GM10266 (cell line): ENCODE measurements at regions not wholly inside any gene's neighbourhood (a gene's known extent, or its start where the extent isn't known, plus 50 kb on each side); places are given as distances from the start of the nearest gene placed in this dataset.

Source experiments
- DNase-seq: peaks from one replicate; pipeline ENCODE4 v3.0.0; 2012; ENCODE audit errors: extremely low spot score
- TF ChIP-seq, protein P1 (sequence below): IDR thresholded peaks from 2 replicates; pipeline ENCODE4 v1.5.1; 2012; ENCODE audit warnings: mild to moderate bottlenecking, low read depth; ENCODE audit not compliant: control insufficient read depth, insufficient read depth; ENCODE audit errors: missing control alignments

DNA sequence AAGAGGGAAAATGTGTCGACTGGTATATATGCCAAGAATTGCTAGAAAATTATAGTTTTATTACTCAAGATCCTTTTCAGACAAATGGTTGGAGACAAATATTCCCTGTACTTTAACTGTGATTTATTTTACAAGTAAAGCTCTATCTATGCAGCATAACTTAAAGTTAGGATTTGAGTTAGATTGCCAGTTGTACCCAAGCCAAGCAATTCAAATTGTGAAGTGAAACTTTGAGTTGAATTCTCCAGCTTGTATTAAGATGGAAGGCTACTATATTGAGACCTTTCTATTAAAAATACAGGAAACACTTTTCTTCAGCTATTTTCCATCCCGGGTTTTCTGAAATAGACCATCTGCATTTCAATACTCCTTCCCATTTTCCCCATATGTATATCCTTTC lies 333.1 kb upstream of the RBMS3 start:
- TF ChIP-seq, protein P1, sequence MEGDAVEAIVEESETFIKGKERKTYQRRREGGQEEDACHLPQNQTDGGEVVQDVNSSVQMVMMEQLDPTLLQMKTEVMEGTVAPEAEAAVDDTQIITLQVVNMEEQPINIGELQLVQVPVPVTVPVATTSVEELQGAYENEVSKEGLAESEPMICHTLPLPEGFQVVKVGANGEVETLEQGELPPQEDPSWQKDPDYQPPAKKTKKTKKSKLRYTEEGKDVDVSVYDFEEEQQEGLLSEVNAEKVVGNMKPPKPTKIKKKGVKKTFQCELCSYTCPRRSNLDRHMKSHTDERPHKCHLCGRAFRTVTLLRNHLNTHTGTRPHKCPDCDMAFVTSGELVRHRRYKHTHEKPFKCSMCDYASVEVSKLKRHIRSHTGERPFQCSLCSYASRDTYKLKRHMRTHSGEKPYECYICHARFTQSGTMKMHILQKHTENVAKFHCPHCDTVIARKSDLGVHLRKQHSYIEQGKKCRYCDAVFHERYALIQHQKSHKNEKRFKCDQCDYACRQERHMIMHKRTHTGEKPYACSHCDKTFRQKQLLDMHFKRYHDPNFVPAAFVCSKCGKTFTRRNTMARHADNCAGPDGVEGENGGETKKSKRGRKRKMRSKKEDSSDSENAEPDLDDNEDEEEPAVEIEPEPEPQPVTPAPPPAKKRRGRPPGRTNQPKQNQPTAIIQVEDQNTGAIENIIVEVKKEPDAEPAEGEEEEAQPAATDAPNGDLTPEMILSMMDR: no peak
- no peak for DNase-seq

DNA sequence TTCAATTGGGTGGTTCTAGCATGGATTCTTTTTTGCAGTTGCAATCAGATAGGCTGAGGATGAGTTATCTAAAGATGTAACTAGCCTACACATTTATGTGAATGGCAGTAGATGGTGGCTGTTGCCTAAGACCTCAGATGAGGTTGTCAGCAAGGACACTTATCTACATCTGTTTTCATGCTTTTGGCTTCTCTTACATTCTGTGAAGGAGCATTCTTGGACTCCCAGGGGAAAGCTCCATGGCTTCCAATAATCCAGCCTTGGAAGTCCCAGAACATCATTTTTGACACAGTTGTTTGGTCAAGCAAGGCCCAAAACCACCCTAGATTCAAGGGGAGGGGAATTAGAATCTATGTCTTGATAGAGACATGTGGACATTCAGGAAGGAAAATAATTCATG lies 332.2 kb upstream of the RBMS3 start:
- no peak for DNase-seq
- TF ChIP-seq, protein P1: no peak

DNA sequence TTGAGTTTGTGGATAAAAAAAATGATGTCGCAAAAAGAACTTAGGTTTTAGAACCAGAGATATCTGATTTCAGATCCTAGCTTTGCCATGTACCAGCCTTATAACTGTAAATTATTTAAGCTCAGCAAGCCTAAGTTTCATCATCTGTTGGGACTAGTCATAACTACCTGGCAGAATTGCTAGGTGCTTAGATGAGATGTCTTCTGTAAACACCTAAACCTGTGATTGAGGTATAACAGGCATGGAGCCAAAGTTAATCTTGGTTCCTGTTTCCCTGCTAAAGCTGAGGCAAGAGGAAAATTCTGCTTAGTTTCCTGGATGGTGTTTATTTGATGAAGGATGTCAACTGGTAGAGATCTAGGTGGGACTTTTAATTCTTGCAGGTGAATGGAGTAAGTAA lies 331.3 kb upstream of the RBMS3 start:
- no peak for DNase-seq
- TF ChIP-seq, protein P1: no peak

DNA sequence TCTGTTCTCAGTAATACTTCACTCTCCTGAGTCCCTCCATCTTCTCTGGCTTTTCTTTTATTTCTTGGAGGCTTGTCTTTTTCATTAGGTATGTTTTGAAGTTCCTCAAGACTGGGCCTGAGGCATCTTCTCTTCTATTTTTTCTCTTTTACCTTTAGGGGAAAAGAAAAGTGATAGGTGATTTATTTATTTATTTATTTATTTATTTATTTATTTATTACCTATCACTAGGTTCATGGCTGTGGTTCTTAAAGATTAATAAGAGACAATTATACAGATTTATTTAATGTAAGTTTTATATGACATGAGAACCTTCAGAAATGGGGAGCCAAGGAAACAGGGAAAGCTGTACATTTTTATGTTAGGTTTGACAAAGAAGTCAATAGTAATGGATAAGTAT lies 330.3 kb upstream of the RBMS3 start:
- DNase-seq: no peak
- TF ChIP-seq, protein P1: no peak

DNA sequence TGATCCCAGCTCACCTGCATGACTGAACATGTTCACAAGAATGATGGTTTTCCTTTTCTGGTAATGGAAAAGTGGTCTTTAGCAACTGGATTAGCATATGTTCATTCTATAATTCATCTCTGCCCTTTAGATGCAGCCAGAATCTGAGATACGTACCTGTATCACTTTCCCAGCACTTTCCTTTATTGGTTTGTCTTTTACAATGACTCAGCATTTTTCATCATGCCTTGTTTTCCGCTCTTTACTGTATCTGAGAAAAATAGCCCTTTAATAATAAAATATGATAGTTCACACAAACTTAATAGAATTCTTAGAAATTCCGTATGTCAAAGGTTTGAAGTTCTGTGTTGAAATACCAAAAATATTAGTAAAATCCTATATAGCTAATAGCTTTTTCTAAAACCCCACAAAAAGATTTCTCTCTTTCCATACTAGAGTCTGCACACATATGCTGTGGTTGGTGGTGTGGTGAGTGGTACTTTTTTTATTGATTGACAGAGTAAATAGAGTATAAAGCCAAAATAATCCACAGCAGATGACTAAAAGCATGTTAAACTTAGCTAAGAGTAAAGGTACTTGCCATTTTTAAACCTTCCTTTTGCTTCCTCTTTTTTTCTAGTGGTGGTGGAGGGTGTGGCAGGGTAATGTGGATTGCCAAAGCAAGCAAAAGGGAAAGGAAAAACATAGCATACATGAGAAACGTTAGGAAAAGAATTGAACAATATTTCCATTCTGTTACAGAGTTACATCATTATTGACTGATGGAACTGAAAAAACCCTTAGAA lies 328.9 kb upstream of the RBMS3 start:
- DNase-seq: no peak
- TF ChIP-seq, protein P1: no peak

DNA sequence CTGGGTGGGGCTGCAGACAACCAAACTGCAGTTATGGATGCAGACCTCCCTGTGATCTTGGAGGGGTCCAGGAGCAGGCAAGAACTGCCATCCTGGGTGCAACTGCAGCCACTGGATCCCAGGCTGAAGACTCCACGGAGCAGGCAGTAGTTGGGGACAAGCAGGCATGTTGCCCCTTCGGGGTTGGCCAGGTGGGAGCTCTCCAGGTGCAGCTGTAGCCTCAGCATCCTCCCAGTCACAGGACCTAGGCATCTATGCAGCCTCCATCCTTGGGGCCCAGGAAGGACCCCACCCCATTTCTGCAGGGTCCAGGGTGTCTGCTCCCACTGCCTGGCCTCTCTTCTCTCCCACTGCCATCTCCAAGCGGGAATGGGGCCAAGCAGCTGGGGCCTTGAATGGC lies 322.2 kb upstream of the RBMS3 start:
- TF ChIP-seq, protein P1: no peak
- DNase-seq: no peak

DNA sequence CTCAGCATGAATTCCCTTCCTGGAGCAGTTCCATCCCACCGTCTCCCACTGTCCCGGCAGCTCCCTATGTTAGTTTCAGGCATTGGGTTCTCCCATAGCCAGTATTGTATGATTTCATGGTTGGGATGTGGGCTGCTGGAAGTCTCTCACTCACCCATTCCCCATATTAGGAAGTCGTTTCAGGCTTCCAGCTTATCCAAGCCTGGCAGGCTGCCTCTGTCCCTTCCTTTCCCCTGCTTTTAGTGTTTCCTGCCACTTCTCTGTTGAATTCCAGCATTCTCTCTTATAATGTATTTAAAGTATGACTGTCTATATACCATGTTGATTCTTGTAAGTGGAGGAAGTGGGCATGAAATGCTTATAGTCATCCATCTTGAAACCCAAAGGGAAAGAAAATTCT lies 309.7 kb upstream of the RBMS3 start:
- DNase-seq: no peak
- TF ChIP-seq, protein P1: no peak
